ENCODE measurements at regions not wholly inside any gene's neighbourhood (a gene's known extent, or its start where the extent isn't known, plus 50 kb on each side); places are given as distances from the start of the nearest gene placed in this dataset.

GRCh38 chr5:106966686-106967315 lies 703.9 kb downstream of the EFNA5 start:
- no peak for TF ChIP-seq RCOR1 (IDR thresholded peaks at IDR 0.05; ENCODE audit: low read length)
- no peak for TF ChIP-seq FOSL2 (IDR thresholded peaks at IDR 0.05; ENCODE audit: borderline replicate concordance, low read depth)
- TF ChIP-seq CTCF (IDR thresholded peaks at IDR 0.05) = no peak
- no peak for TF ChIP-seq EZH2phosphoT487 (IDR thresholded peaks at IDR 0.05; ENCODE audit: borderline replicate concordance, low read depth)
- TF ChIP-seq USF2 (IDR thresholded peaks at IDR 0.05; ENCODE audit: borderline replicate concordance, low read depth, low read length) = no peak
- no peak for TF ChIP-seq EP300 (IDR thresholded peaks at IDR 0.05; ENCODE audit: borderline replicate concordance in 1 of 2, low read depth in 1 of 2, low read length in 1 of 2)
- TF ChIP-seq NRF1 (IDR thresholded peaks at IDR 0.05; ENCODE audit: low read depth, low read length) = no peak
- no peak for TF ChIP-seq FOXM1 (IDR thresholded peaks at IDR 0.05; ENCODE audit: low read depth)
